Esophagus squamous epithelium (tissue), 4 donors: ENCODE measurements at regions not wholly inside any gene's neighbourhood (a gene's known extent, or its start where the extent isn't known, plus 50 kb on each side); places are given as distances from the start of the nearest gene placed in this dataset.

Experiments
- CTCF ChIP-seq, 6 experiments: fragments of 450-650 bp in 4 of 6; fragments of 200-600 bp in 2 of 6; sonication (generic) in 2 of 6; IDR thresholded peaks; one replicate each; pipeline ENCODE4 v1.5.1; 2016 to 2019; ENCODE audit warnings: antibody characterized with exemption in 6 of 6, mild to moderate bottlenecking in 4 of 6, moderate library complexity in 4 of 6
- POLR2A ChIP-seq, 4 donors: fragments of 450-650 bp; IDR thresholded peaks; one replicate each; pipeline ENCODE4 v1.6.1; 2017; ENCODE audit warnings: antibody characterized with exemption in 4 of 4, mild to moderate bottlenecking in 4 of 4, moderate library complexity in 3 of 4

GRCh38 chr5:124831687-124832240, 85.3 kb upstream of the ZNF608 start:
- TF ChIP-seq CTCF (IDR thresholded peaks at IDR 0.05): no peak
- TF ChIP-seq POLR2A (IDR thresholded peaks at IDR 0.05): no peak
